ENCODE measurements at regions not wholly inside any gene's neighbourhood (a gene's known extent, or its start where the extent isn't known, plus 50 kb on each side); places are given as distances from the start of the nearest gene placed in this dataset.

GRCh38 chr6:6392214-6393068, 72.0 kb upstream of the F13A1 start:
- ATAC-seq (replicated peaks in 1 of 4) (no peak), DNase-seq (no peak)
- Mint-ChIP-seq H3K27ac (no peak overlapping the region), H3K9me3 (no peaks in the 10 kb centered on the region), H3K36me3 (no peaks in the 10 kb centered on the region), H3K27me3 (peaks cover 17 to 36% of the 10 kb centered on the region in 2 donors), H3K4me3 (no peak overlapping the region), H3K4me1 (peaks cover 0 to 3% (median 0%) of the 10 kb centered on the region in 3 donors)
- Histone ChIP-seq H3K4me3 (ENCODE audit: control insufficient read depth in 1 of 2, extremely low read depth in 1 of 2, low read length in 1 of 2) (no peak overlapping the region), H3K36me3 (ENCODE audit: control insufficient read depth in 2 of 2, extremely low read depth in 1 of 2, insufficient read depth in 1 of 2, low read length in 1 of 2) (no peaks in the 10 kb centered on the region), H3K9me3 (no peaks in the 10 kb centered on the region), H3K27ac (ENCODE audit: low read length) (no peak overlapping the region), H3K4me1 (ENCODE audit: control insufficient read depth in 1 of 2, extremely low read depth in 1 of 2, insufficient read depth in 2 of 2, low read length in 2 of 2) (no peaks in the 10 kb centered on the region), H3K27me3 (replicated peaks in 1 of 2; ENCODE audit: control insufficient read depth in 2 of 2, extremely low read depth in 1 of 2, insufficient read depth in 2 of 2, low read length in 1 of 2) (peaks cover 0 to 10% of the 10 kb centered on the region in 2 experiments)
- 72% methylated on average over 5 of the region's 7 CpGs for WGBS (ENCODE audit: insufficient coverage)
- POLR2A ChIA-PET = no interaction called here
- CTCF ChIA-PET = no interaction called here

- H3K9me3 Mint-ChIP-seq = no peaks in the 10 kb centered on the region
- H3K27me3 Mint-ChIP-seq = peaks cover 15 to 40% of the 10 kb centered on the region in 2 donors
- 83% methylated on average over 2 of the region's 6 CpGs for WGBS (ENCODE audit: insufficient coverage)
- no peaks in the 10 kb centered on the region for H3K4me1 ChIP-seq (ENCODE audit: control insufficient read depth in 1 of 2, extremely low read depth in 1 of 2, insufficient read depth in 2 of 2, low read length in 2 of 2)
- H3K27ac Mint-ChIP-seq = no peak overlapping the region
- H3K4me3 ChIP-seq (ENCODE audit: control insufficient read depth in 1 of 2, extremely low read depth in 1 of 2, low read length in 1 of 2) = no peak overlapping the region
- no peak overlapping the region for H3K4me3 Mint-ChIP-seq
- POLR2A ChIA-PET = no interaction called here
- no peaks in the 10 kb centered on the region for H3K36me3 ChIP-seq (ENCODE audit: control insufficient read depth in 2 of 2, extremely low read depth in 1 of 2, insufficient read depth in 1 of 2, low read length in 1 of 2)
- DNase-seq = no peak
- peaks cover 0 to 10% of the 10 kb centered on the region in 2 experiments for H3K27me3 ChIP-seq (replicated peaks in 1 of 2; ENCODE audit: control insufficient read depth in 2 of 2, extremely low read depth in 1 of 2, insufficient read depth in 2 of 2, low read length in 1 of 2)
- ATAC-seq (replicated peaks in 1 of 4) = no peak
- no peaks in the 10 kb centered on the region for H3K9me3 ChIP-seq
- CTCF ChIA-PET = no interaction called here
- peaks cover 0 to 3% (median 0%) of the 10 kb centered on the region in 3 donors for H3K4me1 Mint-ChIP-seq
- H3K27ac ChIP-seq (ENCODE audit: low read length) = no peak overlapping the region
- H3K36me3 Mint-ChIP-seq = no peaks in the 10 kb centered on the region
Observed at GRCh38 chr6:6393069-6393529, 72.6 kb upstream of the F13A1 start.

- H3K27ac ChIP-seq (ENCODE audit: low read length) = no peak overlapping the region
- no peak overlapping the region for H3K4me3 ChIP-seq (ENCODE audit: control insufficient read depth in 1 of 2, extremely low read depth in 1 of 2, low read length in 1 of 2)
- peaks cover 0 to 7% of the 10 kb centered on the region in 2 experiments for H3K27me3 ChIP-seq (replicated peaks in 1 of 2; ENCODE audit: control insufficient read depth in 2 of 2, extremely low read depth in 1 of 2, insufficient read depth in 2 of 2, low read length in 1 of 2)
- DNase-seq = no peak
- Mint-ChIP-seq H3K27me3 (peaks cover 20 to 45% of the 10 kb centered on the region in 2 donors), H3K9me3 (no peaks in the 10 kb centered on the region), H3K27ac (no peak overlapping the region), H3K36me3 (no peaks in the 10 kb centered on the region), H3K4me3 (no peak overlapping the region), H3K4me1 (peaks cover 0 to 2% (median 0%) of the 10 kb centered on the region in 3 donors)
- ChIA-PET CTCF (no interaction called here), POLR2A (no interaction called here)
- H3K4me1 ChIP-seq (ENCODE audit: control insufficient read depth in 1 of 2, extremely low read depth in 1 of 2, insufficient read depth in 2 of 2, low read length in 2 of 2) = no peaks in the 10 kb centered on the region
- WGBS (ENCODE audit: insufficient coverage) = 64% methylated on average over 1 of the region's 5 CpGs
- no peaks in the 10 kb centered on the region for H3K9me3 ChIP-seq
- no peak for ATAC-seq (replicated peaks in 1 of 4)
- H3K36me3 ChIP-seq (ENCODE audit: control insufficient read depth in 2 of 2, extremely low read depth in 1 of 2, insufficient read depth in 1 of 2, low read length in 1 of 2) = no peaks in the 10 kb centered on the region
Observed at GRCh38 chr6:6395581-6396197, 75.2 kb upstream of the F13A1 start.

- H3K4me1 Mint-ChIP-seq = no peaks in the 10 kb centered on the region
- CTCF ChIA-PET = no interaction called here
- H3K36me3 Mint-ChIP-seq = no peaks in the 10 kb centered on the region
Observed at GRCh38 chr6:6397842-6398241, 77.4 kb upstream of the F13A1 start.

GRCh38 chr6:6399568-6399967, 79.1 kb upstream of the F13A1 start:
- H3K9me3 ChIP-seq = no peaks in the 10 kb centered on the region
- Mint-ChIP-seq H3K4me3 (no peak overlapping the region), H3K36me3 (no peaks in the 10 kb centered on the region), H3K27ac (no peak overlapping the region), H3K4me1 (no peaks in the 10 kb centered on the region), H3K27me3 (peaks cover 16 to 39% of the 10 kb centered on the region in 2 donors), H3K9me3 (no peaks in the 10 kb centered on the region)
- CTCF ChIA-PET = no interaction called here
- no peaks in the 10 kb centered on the region for H3K36me3 ChIP-seq (ENCODE audit: control insufficient read depth in 2 of 2, extremely low read depth in 1 of 2, insufficient read depth in 1 of 2, low read length in 1 of 2)
- ATAC-seq (replicated peaks in 1 of 4) = no peak
- no CpG with 5 or more reads among the region's 2 CpGs for WGBS (ENCODE audit: insufficient coverage)
- no peak for DNase-seq
- H3K4me1 ChIP-seq (ENCODE audit: control insufficient read depth in 1 of 2, extremely low read depth in 1 of 2, insufficient read depth in 2 of 2, low read length in 2 of 2) = no peaks in the 10 kb centered on the region
- POLR2A ChIA-PET = no interaction called here
- H3K27me3 ChIP-seq (replicated peaks in 1 of 2; ENCODE audit: control insufficient read depth in 2 of 2, extremely low read depth in 1 of 2, insufficient read depth in 2 of 2, low read length in 1 of 2) = peaks cover 0 to 3% of the 10 kb centered on the region in 2 experiments
- H3K27ac ChIP-seq (ENCODE audit: low read length) = no peak overlapping the region
- no peak overlapping the region for H3K4me3 ChIP-seq (ENCODE audit: control insufficient read depth in 1 of 2, extremely low read depth in 1 of 2, low read length in 1 of 2)

More at GRCh38 chr6:6397842-6398241, 77.4 kb upstream of the F13A1 start:
- Histone ChIP-seq H3K4me3 (ENCODE audit: control insufficient read depth in 1 of 2, extremely low read depth in 1 of 2, low read length in 1 of 2) (no peak overlapping the region), H3K36me3 (ENCODE audit: control insufficient read depth in 2 of 2, extremely low read depth in 1 of 2, insufficient read depth in 1 of 2, low read length in 1 of 2) (no peaks in the 10 kb centered on the region), H3K27me3 (replicated peaks in 1 of 2; ENCODE audit: control insufficient read depth in 2 of 2, extremely low read depth in 1 of 2, insufficient read depth in 2 of 2, low read length in 1 of 2) (peaks cover 0 to 3% of the 10 kb centered on the region in 2 experiments), H3K9me3 (no peaks in the 10 kb centered on the region), H3K4me1 (ENCODE audit: control insufficient read depth in 1 of 2, extremely low read depth in 1 of 2, insufficient read depth in 2 of 2, low read length in 2 of 2) (no peaks in the 10 kb centered on the region), H3K27ac (ENCODE audit: low read length) (no peak overlapping the region)
- POLR2A ChIA-PET = no interaction called here
- DNase-seq (no peak), ATAC-seq (replicated peaks in 1 of 4) (no peak)
- Mint-ChIP-seq H3K27me3 (peaks cover 19 to 55% of the 10 kb centered on the region in 2 donors), H3K4me3 (no peak overlapping the region), H3K9me3 (no peaks in the 10 kb centered on the region), H3K27ac (no peak overlapping the region)
- 92% methylated on average over 4 of the region's 5 CpGs for WGBS (ENCODE audit: insufficient coverage)

- ChIA-PET CTCF (no interaction called here), POLR2A (no interaction called here)
- H3K27me3 Mint-ChIP-seq = peaks cover 10 to 31% of the 10 kb centered on the region in 2 donors
- Histone ChIP-seq H3K4me1 (ENCODE audit: control insufficient read depth in 1 of 2, extremely low read depth in 1 of 2, insufficient read depth in 2 of 2, low read length in 2 of 2) (no peaks in the 10 kb centered on the region), H3K4me3 (ENCODE audit: control insufficient read depth in 1 of 2, extremely low read depth in 1 of 2, low read length in 1 of 2) (no peak overlapping the region), H3K27ac (ENCODE audit: low read length) (no peak overlapping the region), H3K9me3 (no peaks in the 10 kb centered on the region), H3K36me3 (ENCODE audit: control insufficient read depth in 2 of 2, extremely low read depth in 1 of 2, insufficient read depth in 1 of 2, low read length in 1 of 2) (no peaks in the 10 kb centered on the region), H3K27me3 (replicated peaks in 1 of 2; ENCODE audit: control insufficient read depth in 2 of 2, extremely low read depth in 1 of 2, insufficient read depth in 2 of 2, low read length in 1 of 2) (peaks cover 0 to 3% of the 10 kb centered on the region in 2 experiments)
- no peaks in the 10 kb centered on the region for H3K9me3 Mint-ChIP-seq
- no peaks in the 10 kb centered on the region for H3K4me1 Mint-ChIP-seq
- no peak for DNase-seq
- no peaks in the 10 kb centered on the region for H3K36me3 Mint-ChIP-seq
- H3K4me3 Mint-ChIP-seq = no peak overlapping the region
- ATAC-seq (replicated peaks in 1 of 4) = no peak
- H3K27ac Mint-ChIP-seq = no peak overlapping the region
- no CpG with 5 or more reads among the region's 1 CpG for WGBS (ENCODE audit: insufficient coverage)
Observed at GRCh38 chr6:6401401-6401800, 80.9 kb upstream of the F13A1 start.

Data from T-cell (primary cell).